ENCODE measurements at regions not wholly inside any gene's neighbourhood (a gene's known extent, or its start where the extent isn't known, plus 50 kb on each side); places are given as distances from the start of the nearest gene placed in this dataset.
"Not testable (repeated sequence)": the region's sequence is repeated elsewhere in the genome, so short reads cannot be mapped to it uniquely, and the experiment has no call there.

DNA sequence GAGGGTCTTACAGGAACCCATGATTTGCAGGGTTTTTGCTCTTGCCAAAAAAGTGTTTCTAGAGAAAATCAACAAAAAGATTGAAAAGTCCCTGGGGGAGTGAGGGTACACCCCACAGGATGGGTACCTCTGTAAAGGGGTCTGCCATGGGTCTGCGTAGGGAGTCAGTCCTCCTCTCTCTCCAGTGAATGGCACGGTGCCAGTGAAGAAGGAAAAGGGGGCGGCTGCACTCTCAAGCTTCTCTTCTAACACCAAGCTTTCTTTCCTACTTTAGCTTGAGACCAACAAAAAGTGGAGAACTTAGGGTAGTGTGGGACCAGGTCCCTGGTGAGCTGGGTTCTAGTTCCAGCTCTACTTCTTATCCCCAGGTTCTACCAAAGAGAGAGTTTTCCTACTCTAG is 87.4 kb downstream of the GLUL start:
- POLR2A ChIA-PET: no interaction called here
- Mint-ChIP-seq H3K4me3 (no peak overlapping the region), H3K27me3 (no peaks in the 10 kb centered on the region), H3K36me3 (ENCODE audit: low read depth) (no peaks in the 10 kb centered on the region), H3K27ac (no peak overlapping the region), H3K9me3 (no peaks in the 10 kb centered on the region), H3K4me1 (peaks cover 34% of the 10 kb centered on the region)
- no peak for DNase-seq
- CTCF ChIA-PET: no interaction called here

DNA sequence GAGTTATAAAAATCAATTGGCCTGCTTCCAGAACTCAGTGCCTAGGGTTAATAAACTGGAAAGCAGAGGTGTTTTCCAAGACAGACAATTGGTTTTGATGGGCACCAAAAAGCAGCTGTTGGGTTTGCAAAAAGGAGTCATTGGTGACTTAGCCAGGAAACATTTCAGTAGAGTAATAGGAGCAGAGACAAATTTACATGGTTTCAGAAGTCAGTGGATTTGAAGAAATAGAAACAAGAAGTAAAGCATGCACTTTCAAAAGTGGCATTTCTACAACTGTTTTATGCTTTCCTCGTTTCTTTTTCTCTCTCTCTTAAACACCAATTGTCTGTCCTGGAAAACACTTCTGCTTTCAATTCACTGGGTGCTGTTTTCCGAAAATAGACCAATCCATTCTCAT is 87.8 kb downstream of the GLUL start:
- DNase-seq: no peak
- ChIA-PET CTCF (no interaction called here), POLR2A (no interaction called here)
- Mint-ChIP-seq H3K4me3 (no peak overlapping the region), H3K36me3 (ENCODE audit: low read depth) (no peaks in the 10 kb centered on the region), H3K4me1 (peaks cover 34% of the 10 kb centered on the region), H3K27ac (no peak overlapping the region), H3K9me3 (no peaks in the 10 kb centered on the region), H3K27me3 (no peaks in the 10 kb centered on the region)

DNA sequence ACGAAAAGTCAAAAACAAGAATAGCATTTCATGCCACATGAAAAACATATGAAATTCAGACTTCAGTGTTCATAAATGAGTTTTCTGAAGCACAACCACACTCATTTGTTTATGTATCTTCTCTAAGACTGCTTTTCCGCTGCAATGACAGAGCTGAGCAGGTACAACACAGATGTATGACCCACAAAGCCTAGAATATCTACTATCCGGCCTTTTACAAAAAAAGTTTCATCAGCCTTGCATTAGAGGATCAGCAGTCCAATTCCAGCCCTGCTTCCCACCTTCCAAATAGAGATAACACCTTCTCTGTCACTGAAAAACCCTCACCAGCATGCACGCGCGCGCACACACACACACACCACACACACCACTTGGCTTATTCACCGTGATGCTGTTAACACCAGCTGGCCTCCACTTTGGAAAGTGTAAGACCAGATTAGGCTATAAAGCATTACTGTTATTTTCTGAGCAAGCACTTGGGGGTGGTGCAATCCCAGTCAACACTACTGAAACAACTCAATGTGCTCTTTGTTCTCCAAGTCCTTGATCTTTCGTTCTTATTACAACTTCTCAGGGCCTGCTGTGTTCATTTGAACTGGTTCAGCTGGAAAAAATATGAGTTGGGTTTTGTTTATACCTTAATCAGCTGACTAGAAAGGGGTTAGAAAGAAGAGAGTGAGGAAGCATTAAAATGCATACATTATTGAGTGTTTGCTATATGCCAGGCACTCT is 90.0 kb downstream of the GLUL start:
- H3K27ac Mint-ChIP-seq: no peak overlapping the region
- H3K4me1 Mint-ChIP-seq: peaks cover 34% of the 10 kb centered on the region
- ChIA-PET CTCF (interaction anchor here (1.3 kb wide), 1 partner anchor 11 kb away, joined by 3 read pairs; no protein-coding TSS in a partner anchor), POLR2A (no interaction called here)
- no peak overlapping the region for H3K4me3 Mint-ChIP-seq
- H3K27me3 Mint-ChIP-seq: no peaks in the 10 kb centered on the region
- H3K9me3 Mint-ChIP-seq: no peaks in the 10 kb centered on the region
- DNase-seq: no peak
- H3K36me3 Mint-ChIP-seq (ENCODE audit: low read depth): no peaks in the 10 kb centered on the region

DNA sequence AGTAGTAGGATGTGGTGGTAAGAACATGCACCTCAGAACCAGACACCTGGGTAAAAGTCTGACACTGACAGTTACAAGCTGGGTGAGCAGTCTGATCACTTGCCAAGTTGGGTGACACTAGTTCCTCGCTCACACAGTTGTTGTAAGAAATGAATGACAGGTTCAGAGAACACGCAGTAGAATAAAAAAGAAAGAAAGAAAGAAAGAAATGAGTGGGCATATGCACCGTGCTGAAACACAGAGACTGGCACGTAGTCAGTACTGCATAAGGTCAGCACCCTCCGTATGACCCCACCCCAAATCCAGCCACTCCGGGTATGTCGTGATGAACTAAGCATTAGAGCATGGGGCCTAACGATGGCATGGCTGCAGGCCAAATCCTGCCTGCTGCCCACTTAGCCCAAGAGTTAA is 90.6 kb downstream of the GLUL start:
- Mint-ChIP-seq H3K9me3 (no peaks in the 10 kb centered on the region), H3K27me3 (no peaks in the 10 kb centered on the region), H3K4me1 (peaks cover 34% of the 10 kb centered on the region), H3K4me3 (no peak overlapping the region), H3K36me3 (ENCODE audit: low read depth) (no peaks in the 10 kb centered on the region), H3K27ac (no peak overlapping the region)
- no peak for DNase-seq
- POLR2A ChIA-PET: no interaction called here
- CTCF ChIA-PET: interaction anchor here (0.8 to 1.3 kb wide), 3 partner anchors 8 to 14 kb away, joined by 3 read pairs; no protein-coding TSS in a partner anchor

DNA sequence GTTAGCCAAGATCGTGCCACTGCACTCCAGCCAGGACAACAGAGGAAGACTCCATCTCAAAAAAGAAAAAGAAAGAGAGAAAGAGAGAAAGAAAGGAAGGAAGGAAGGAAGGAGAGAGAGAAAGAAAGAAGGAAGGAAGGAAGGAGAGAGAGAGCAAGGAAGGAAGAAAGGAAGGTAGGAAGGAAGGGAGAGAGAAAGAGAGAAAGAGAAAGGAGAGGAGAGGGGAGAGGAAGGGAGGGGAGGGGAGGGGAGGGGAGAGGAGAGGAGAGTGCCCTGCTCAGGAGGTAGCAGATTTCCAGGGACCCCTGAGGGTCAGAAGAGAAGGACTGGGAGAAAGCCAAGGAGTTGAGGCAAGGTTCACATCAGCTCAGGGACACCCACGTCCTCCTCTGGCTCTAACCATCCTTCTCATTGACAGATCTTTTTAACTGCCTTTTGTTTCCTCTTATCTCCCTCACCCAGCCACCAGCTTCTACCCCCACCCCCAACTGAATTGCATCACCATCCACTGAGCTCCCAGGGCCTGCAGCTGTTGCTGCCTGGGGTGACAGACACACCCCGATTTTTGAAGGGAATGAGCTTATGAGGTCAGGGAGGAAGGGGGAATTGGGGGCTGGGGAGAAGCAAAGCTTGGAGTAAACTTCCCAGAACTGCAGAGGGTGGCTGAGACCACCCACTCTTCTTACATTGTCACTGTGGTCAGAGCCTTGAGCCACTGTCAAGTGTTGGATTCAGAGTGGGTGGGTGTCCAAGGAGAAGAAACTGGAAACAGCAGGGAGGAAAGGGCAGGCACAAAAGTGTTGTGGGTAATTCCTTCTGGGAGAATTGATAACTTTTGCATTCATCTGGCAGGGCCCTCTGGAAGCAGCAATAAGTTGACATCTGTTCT is 91.6 kb downstream of the GLUL start:
- Mint-ChIP-seq H3K27me3 (peaks cover 2% of the 10 kb centered on the region), H3K4me3 (no peak overlapping the region), H3K27ac (no peak overlapping the region), H3K9me3 (no peaks in the 10 kb centered on the region), H3K4me1 (peaks cover 34% of the 10 kb centered on the region), H3K36me3 (ENCODE audit: low read depth) (no peaks in the 10 kb centered on the region)
- ChIA-PET CTCF (interaction anchor here (0.6 to 1.4 kb wide), 11 partner anchors 9 to 215 kb away, joined by 3 to 5 read pairs (median 3); no protein-coding TSS in a partner anchor), POLR2A (interaction anchor here (0.6 kb wide), 1 partner anchor 13 kb away, joined by 4 read pairs; no protein-coding TSS in a partner anchor)
- DNase-seq: no peak

DNA sequence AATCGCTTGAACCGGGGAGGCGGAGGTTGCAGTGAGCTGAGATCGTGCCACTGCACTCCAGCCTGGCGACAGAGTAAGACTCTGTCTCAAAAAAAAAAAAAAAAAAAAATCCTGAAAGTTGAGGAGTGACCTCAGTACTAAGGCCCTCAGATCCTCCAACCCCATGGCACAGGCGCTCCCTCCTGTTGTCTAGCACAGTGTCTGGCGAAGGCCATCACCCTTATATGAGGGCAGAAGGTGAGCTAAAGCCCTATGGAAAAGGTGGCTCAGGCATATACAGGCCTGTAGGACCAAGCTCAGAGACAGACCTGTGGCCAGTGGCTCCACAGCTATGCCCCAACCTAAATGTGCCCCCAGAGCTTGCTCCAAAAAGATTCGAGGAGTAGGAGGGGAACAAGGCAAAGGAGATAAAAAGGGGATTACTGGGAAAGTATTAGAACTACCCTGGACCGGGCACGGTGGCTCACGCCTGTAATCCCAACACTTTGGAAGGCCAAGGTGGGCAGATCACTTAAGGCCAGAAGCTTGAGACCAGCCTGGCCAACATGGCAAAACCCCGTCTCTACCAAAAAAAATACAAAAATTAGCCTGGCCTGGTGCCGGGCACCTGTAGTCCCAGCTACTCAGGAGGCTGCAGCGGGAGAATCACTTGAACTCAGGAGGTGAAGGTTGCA is 92.4 kb downstream of the GLUL start:
- H3K36me3 Mint-ChIP-seq (ENCODE audit: low read depth); H3K9me3 Mint-ChIP-seq; POLR2A ChIA-PET; H3K27me3 Mint-ChIP-seq; H3K4me3 Mint-ChIP-seq; DNase-seq: not testable (repeated sequence)
- CTCF ChIA-PET: interaction anchor here (0.6 to 1.4 kb wide), 7 partner anchors 9 to 214 kb away, joined by 3 to 5 read pairs (median 3); no protein-coding TSS in a partner anchor
- peak overlapping the region; percentile 15 for H3K27ac Mint-ChIP-seq
- H3K4me1 Mint-ChIP-seq: peaks cover 34% of the 10 kb centered on the region

DNA sequence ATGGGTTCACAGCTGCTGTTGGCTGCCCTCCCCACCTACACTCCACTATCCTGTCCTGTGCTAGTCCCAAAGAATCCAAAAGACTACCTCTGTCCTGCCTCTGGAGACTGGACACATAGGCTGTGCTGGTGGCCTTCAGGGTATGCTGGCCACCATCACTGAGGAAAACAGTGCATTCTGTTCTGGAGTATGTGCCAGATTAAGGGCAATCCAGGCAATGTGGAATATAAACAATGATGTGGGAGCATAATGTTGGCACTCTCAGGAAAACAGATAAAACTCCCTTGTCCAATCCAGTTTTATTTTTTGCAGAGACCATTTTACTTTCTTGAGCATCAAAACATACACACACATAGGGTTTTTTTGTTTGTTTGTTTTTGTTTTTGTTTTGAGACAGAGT is 94.3 kb downstream of the GLUL start:
- DNase-seq: no peak
- ChIA-PET CTCF (interaction anchor here (0.9 to 1.4 kb wide), 2 partner anchors 31 to 154 kb away, joined by 3 to 5 read pairs; no protein-coding TSS in a partner anchor), POLR2A (no interaction called here)
- Mint-ChIP-seq H3K36me3 (ENCODE audit: low read depth) (no peaks in the 10 kb centered on the region), H3K4me3 (no peak overlapping the region), H3K27me3 (peaks cover 2% of the 10 kb centered on the region), H3K27ac (no peak overlapping the region), H3K4me1 (peaks cover 27% of the 10 kb centered on the region), H3K9me3 (no peaks in the 10 kb centered on the region)

DNA sequence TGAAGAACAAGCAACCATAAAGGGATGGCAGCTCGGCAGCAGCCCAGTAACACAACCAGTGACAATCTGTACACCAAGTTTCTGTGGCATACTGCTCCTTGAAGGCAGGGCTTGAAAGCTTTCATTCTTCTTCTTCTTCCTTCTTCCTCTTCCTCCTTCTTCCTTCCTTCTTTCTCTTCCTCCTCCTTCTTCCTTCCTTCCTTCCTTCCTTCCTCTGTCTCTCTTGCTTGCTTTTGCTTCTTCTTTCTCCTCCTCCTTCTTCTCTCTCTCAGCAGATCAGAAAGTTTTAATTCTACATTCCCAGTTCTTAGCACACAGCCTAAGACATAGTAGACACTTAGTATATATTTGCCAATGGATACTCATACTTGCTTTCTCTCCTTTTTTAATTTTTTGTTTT is 95.9 kb downstream of the GLUL start:
- Mint-ChIP-seq H3K4me1 (peaks cover 11% of the 10 kb centered on the region), H3K27me3 (peaks cover 2% of the 10 kb centered on the region), H3K27ac (no peak overlapping the region), H3K36me3 (ENCODE audit: low read depth) (no peaks in the 10 kb centered on the region), H3K9me3 (no peaks in the 10 kb centered on the region), H3K4me3 (no peak overlapping the region)
- no peak for DNase-seq
- ChIA-PET POLR2A (no interaction called here), CTCF (no interaction called here)

DNA sequence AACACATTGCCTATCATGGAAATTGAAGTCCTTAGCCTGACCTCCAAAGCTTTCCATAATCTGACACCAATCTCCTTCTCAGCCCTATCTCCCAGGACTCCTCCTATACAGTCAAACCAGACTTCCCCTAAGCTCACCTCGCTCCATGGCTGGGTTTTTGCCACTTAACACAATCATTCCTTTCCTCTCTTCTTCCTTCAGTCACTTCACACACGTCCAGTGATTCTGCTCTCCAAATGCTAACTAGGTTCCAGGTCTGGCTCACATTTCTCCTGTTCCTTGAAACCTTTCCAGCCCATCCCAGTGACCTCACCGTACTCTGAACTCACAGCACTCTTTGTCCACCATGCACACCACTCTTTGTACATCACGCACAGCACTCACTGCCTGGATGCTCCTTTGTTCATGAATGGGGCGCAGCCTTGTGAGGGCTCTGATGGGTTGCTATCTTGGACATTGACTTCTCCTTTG is 98.4 kb downstream of the GLUL start:
- DNase-seq: no peak
- Mint-ChIP-seq H3K9me3 (no peaks in the 10 kb centered on the region), H3K27me3 (peaks cover 2% of the 10 kb centered on the region), H3K4me3 (no peak overlapping the region), H3K36me3 (ENCODE audit: low read depth) (no peaks in the 10 kb centered on the region), H3K27ac (no peak overlapping the region), H3K4me1 (no peaks in the 10 kb centered on the region)
- POLR2A ChIA-PET: no interaction called here
- CTCF ChIA-PET: interaction anchor here (0.5 kb wide), 1 partner anchor 439 kb away, joined by 3 read pairs; no protein-coding TSS in a partner anchor

DNA sequence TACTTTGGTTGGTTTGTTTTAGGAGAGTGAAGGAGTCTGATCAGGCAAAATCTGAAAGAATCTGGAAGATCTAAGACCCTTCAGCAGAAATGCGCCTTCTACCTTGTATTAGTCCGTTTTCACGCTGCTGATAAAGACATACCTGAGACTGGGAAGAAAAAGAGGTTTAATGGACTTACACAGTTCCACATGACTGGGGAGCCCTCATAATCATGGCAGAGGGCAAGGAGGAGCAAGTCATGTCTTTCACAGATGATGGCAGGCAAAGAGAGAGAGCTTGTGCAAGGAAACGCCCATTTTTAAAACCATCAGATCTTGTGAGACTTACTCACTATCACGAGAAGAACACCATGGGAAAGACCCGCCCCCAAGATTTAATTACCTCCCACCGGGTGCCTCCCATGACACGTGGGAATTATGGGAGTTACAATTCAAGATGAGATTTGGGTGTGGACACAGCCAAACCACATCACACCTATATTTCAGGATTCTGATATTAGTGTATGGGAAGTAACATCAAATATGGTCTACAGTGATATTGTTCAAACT is 99.3 kb downstream of the GLUL start:
- ChIA-PET POLR2A (no interaction called here), CTCF (interaction anchor here (1.7 kb wide), 1 partner anchor 18 kb away, joined by 3 read pairs; no protein-coding TSS in a partner anchor)
- H3K4me1 Mint-ChIP-seq: no peaks in the 10 kb centered on the region
- no peak for DNase-seq
- no peaks in the 10 kb centered on the region for H3K9me3 Mint-ChIP-seq
- H3K27ac Mint-ChIP-seq: no peak overlapping the region
- no peaks in the 10 kb centered on the region for H3K36me3 Mint-ChIP-seq (ENCODE audit: low read depth)
- peaks cover 2% of the 10 kb centered on the region for H3K27me3 Mint-ChIP-seq
- H3K4me3 Mint-ChIP-seq: no peak overlapping the region

DNA sequence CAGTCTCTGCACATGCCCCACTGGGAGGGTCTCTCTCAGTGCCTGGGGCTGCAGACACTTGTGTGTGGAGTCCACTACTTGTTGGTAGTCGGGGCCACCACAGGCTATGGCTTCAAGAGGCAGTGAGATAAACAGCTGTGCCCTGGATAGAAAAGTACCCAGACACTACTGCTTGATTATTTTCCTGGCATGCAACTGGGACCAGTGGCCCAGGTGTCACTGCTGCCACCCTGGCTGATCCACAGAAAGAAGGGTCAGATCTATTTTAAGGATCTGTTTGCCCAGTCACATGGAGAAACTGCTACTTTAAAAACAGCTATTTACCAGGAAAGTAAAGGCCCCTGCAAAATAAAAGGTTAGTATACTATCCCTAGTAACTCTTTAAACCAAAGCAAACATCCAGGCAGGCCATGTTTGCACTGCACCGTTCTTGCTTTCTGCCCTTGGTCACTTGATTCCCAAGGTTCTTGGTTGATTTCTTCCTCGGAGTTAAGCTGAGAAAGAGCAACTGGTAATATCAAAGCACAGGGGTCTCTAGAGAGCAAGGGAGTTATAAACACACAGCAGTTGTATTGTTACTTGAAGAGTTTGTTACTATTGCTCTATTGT is 99.9 kb downstream of the GLUL start:
- no peak for DNase-seq
- no peak overlapping the region for H3K27ac Mint-ChIP-seq
- H3K36me3 Mint-ChIP-seq (ENCODE audit: low read depth): no peaks in the 10 kb centered on the region
- H3K9me3 Mint-ChIP-seq: no peaks in the 10 kb centered on the region
- no peaks in the 10 kb centered on the region for H3K4me1 Mint-ChIP-seq
- POLR2A ChIA-PET: no interaction called here
- H3K27me3 Mint-ChIP-seq: peaks cover 2% of the 10 kb centered on the region
- H3K4me3 Mint-ChIP-seq: no peak overlapping the region
- CTCF ChIA-PET: interaction anchor here (0.5 to 1.7 kb wide), 4 partner anchors 8 to 209 kb away, joined by 3 to 4 read pairs (median 3); no protein-coding TSS in a partner anchor
